GM12878 (cell line): ENCODE measurements at regions not wholly inside any gene's neighbourhood (a gene's known extent, or its start where the extent isn't known, plus 50 kb on each side); places are given as distances from the start of the nearest gene placed in this dataset.

Experiments
- ATAC-seq: fragments of 200-7000 bp; cut with Tn5 transposase; 3 replicates; pipeline ENCODE4 v1.9.1; 2020; ENCODE audit warnings: mild to moderate bottlenecking, moderate library complexity
- BruUV-seq: library from RNA; stranded (reverse); fragments of 400-500 nt; replicated peaks from 2 replicates; lab custom pipeline; 2021; lab: Mats Ljungman, UMichigan
- CTCF ChIA-PET: fragments of 300-600 bp; sonication (Branson Sonifier 250); formaldehyde crosslinking; extraction: SDS; loops from one replicate; lab custom pipeline; 2021; ENCODE audit warnings: inconsistent platforms; lab: Yijun Ruan, JAX
- POLR2A ChIA-PET: fragments of 350-600 bp; formaldehyde crosslinking; extraction: SDS; loops from one replicate; lab custom pipeline; 2021; ENCODE audit warnings: inconsistent platforms; lab: Charles Lee
- RAD21 ChIA-PET: fragments of 300-600 bp; sonication (Branson Sonifier 250); formaldehyde crosslinking; loops from one replicate; lab custom pipeline; 2023; ENCODE audit warnings: antibody characterized with exemption; ENCODE audit not compliant: unreplicated experiment; lab: Charles Lee
- SMC1A ChIA-PET: fragments of 300-600 bp; sonication (Branson Sonifier 250); formaldehyde crosslinking; loops from one replicate; lab custom pipeline; 2023; ENCODE audit not compliant: unreplicated experiment, uncharacterized antibody; lab: Charles Lee
- DNase-seq: peaks from one replicate; pipeline ENCODE4 v3.0.0-alpha.2; 2011; ENCODE audit warnings: low read depth, low spot score
- FAIRE-seq: peaks from 3 replicates; lab custom pipeline; 2011; peaks lifted over from hg19 to GRCh38; lab: Jason Lieb, UNC
- H2AFZ ChIP-seq: 2 replicates; pipeline ENCODE4 v1.6.0; 2011; ENCODE audit warnings: low read depth, low read length, control low read depth; ENCODE audit not compliant: control insufficient read depth
- H3K27ac ChIP-seq: 2 replicates; pipeline ENCODE4 v1.5.1; 2011; ENCODE audit warnings: control low read depth; ENCODE audit not compliant: control insufficient read depth, insufficient read depth
- H3K27me3 ChIP-seq, 2 experiments: replicated peaks in 1 of 2; 2 replicates each; pipeline versions ENCODE4 v1.6.0 to v1.6.1; 2011; ENCODE audit warnings: low read length in 1 of 2; ENCODE audit not compliant: control insufficient read depth in 2 of 2, insufficient read depth in 2 of 2
- H3K36me3 ChIP-seq, 2 experiments: 2 replicates each; pipeline ENCODE4 v1.5.1; 2011; ENCODE audit warnings: low read length in 1 of 2; ENCODE audit not compliant: control insufficient read depth in 2 of 2, insufficient read depth in 2 of 2
- H3K4me1 ChIP-seq: 2 replicates; pipeline ENCODE4 v1.6.1; 2011; ENCODE audit warnings: mild to moderate bottlenecking, low read length, moderate library complexity, mixed read lengths; ENCODE audit not compliant: control insufficient read depth, insufficient read depth
- H3K4me2 ChIP-seq: 2 replicates; pipeline ENCODE4 v1.6.0; 2011; ENCODE audit warnings: control low read depth; ENCODE audit not compliant: control insufficient read depth, insufficient read depth
- H3K4me3 ChIP-seq: fragments of 200-600 bp; sonication (generic); 2 replicates; pipeline ENCODE4 v1.5.1; 2016
- H3K79me2 ChIP-seq: 2 replicates; pipeline ENCODE4 v1.6.0; 2011; ENCODE audit warnings: low read length; ENCODE audit not compliant: control insufficient read depth, insufficient read depth
- H3K9ac ChIP-seq: 2 replicates; pipeline ENCODE4 v1.8.0; 2011; ENCODE audit warnings: low read length, control low read depth, mixed read lengths; ENCODE audit not compliant: control insufficient read depth, insufficient read depth
- H3K9me3 ChIP-seq: replicated peaks from 3 replicates; pipeline ENCODE4 v1.5.1; 2011; ENCODE audit warnings: mild to moderate bottlenecking, low read length; ENCODE audit not compliant: control insufficient read depth, insufficient read depth
- H4K20me1 ChIP-seq: 2 replicates; pipeline ENCODE4 v1.6.0; 2011; ENCODE audit not compliant: control insufficient read depth, insufficient read depth
- CEBPB ChIP-seq, 2 experiments: fragments of 150-350 bp in 1 of 2; IDR thresholded peaks; 2 replicates each; pipeline ENCODE4 v1.6.1; 2012 to 2014; ENCODE audit warnings: low read depth in 2 of 2, low read length in 2 of 2, borderline replicate concordance in 1 of 2, inconsistent platforms in 1 of 2
- CREM ChIP-seq: IDR thresholded peaks from 2 replicates; pipeline ENCODE4 v1.6.1; 2014; ENCODE audit warnings: antibody characterized with exemption, low read depth
- ETV6 ChIP-seq, 2 experiments: fragments of 450-650 bp in 1 of 2; IDR thresholded peaks in 1 of 2; conservative IDR thresholded peaks in 1 of 2; 2 replicates each; pipeline ENCODE4 v1.6.1; 2014; ENCODE audit warnings: antibody characterized with exemption in 1 of 2, borderline replicate concordance in 1 of 2, low read depth in 1 of 2, mild to moderate bottlenecking in 1 of 2, moderate library complexity in 1 of 2
- FOXK2 ChIP-seq: fragments of 450-650 bp; IDR thresholded peaks from 2 replicates; pipeline ENCODE4 v1.6.1; 2017; ENCODE audit warnings: mild to moderate bottlenecking, moderate library complexity
- IKZF1 ChIP-seq: fragments of 450-650 bp; conservative IDR thresholded peaks from 2 replicates; pipeline ENCODE4 v1.6.1; 2017; ENCODE audit warnings: antibody characterized with exemption, mild to moderate bottlenecking
- IRF4 ChIP-seq: IDR thresholded peaks from 2 replicates; pipeline ENCODE4 v1.6.1; 2011; ENCODE audit warnings: low read depth, low read length
- KAT2A ChIP-seq: conservative IDR thresholded peaks from 2 replicates; pipeline ENCODE4 v1.6.1; 2011; ENCODE audit warnings: low read depth, low read length; ENCODE audit not compliant: control insufficient read depth
- KDM1A ChIP-seq: fragments of 200-600 bp; sonication (generic); IDR thresholded peaks from 2 replicates; pipeline ENCODE4 v1.6.1; 2016; ENCODE audit warnings: borderline replicate concordance
- NBN ChIP-seq: fragments of 450-650 bp; IDR thresholded peaks from 2 replicates; pipeline ENCODE4 v1.6.1; 2016
- POLR2A ChIP-seq: IDR thresholded peaks from 2 replicates; pipeline ENCODE4 v1.6.1; 2011; ENCODE audit warnings: low read depth, mild to moderate bottlenecking, low read length
- RAD21 ChIP-seq: IDR thresholded peaks from 2 replicates; pipeline ENCODE4 v1.6.1; 2011; ENCODE audit warnings: mild to moderate bottlenecking, low read depth, low read length, moderate library complexity; ENCODE audit not compliant: insufficient read depth
- SIX5 ChIP-seq: IDR thresholded peaks from 2 replicates; pipeline ENCODE4 v1.6.1; 2011; ENCODE audit warnings: mild to moderate bottlenecking, low read depth, low read length, moderate library complexity; ENCODE audit not compliant: severe bottlenecking
- SMAD1 ChIP-seq: fragments of 450-650 bp; IDR thresholded peaks from 2 replicates; pipeline ENCODE4 v1.6.1; 2018; ENCODE audit warnings: mild to moderate bottlenecking, low read depth; ENCODE audit not compliant: partially characterized antibody
- SMC3 ChIP-seq: IDR thresholded peaks from 2 replicates; pipeline ENCODE4 v1.6.1; 2011; ENCODE audit warnings: low read length, improper control_type of control experiment, borderline replicate concordance
- SP1 ChIP-seq: IDR thresholded peaks from one replicate; pipeline ENCODE4 v1.6.1; 2011; ENCODE audit warnings: low read depth, low read length
- WGBS: methylation state at CpG from one replicate; pipeline ENCODE4 v1.1.6; 2016; ENCODE audit warnings: low lambda C conversion rate; ENCODE audit not compliant: insufficient replicate concordance, insufficient coverage; ENCODE audit errors: missing lambda C conversion rate; 5-methylcytosine and 5-hydroxymethylcytosine counted together
- in situ Hi-C: fragments of 300-500 bp; cut with MboI; formaldehyde crosslinking; loops from 9 replicates; pipeline ENCODE4 v1.14.3; 2018; ENCODE audit warnings: mixed read lengths
- intact Hi-C: fragments of 100-400 bp; cut with micrococcal nuclease; formaldehyde crosslinking; loops from one replicate; pipeline ENCODE4 v1.14.2; 2022; ENCODE audit not compliant: unreplicated experiment
- TF ChIP-seq, protein P1 (sequence below): fragments of 450-650 bp; IDR thresholded peaks from 2 replicates; pipeline ENCODE4 v1.6.1; 2017; ENCODE audit warnings: low read depth, mild to moderate bottlenecking, moderate library complexity
- TF ChIP-seq, protein P2 (sequence below): IDR thresholded peaks from 2 replicates; pipeline ENCODE4 v1.6.1; 2012; ENCODE audit warnings: low read length, inconsistent platforms
- TF ChIP-seq, protein P3 (sequence below): fragments of 450-650 bp; IDR thresholded peaks from 2 replicates; pipeline ENCODE4 v1.6.1; 2017; ENCODE audit warnings: mild to moderate bottlenecking
- TF ChIP-seq, protein P4 (sequence below): IDR thresholded peaks from 2 replicates; pipeline ENCODE4 v1.6.1; 2011; ENCODE audit warnings: low read depth, mild to moderate bottlenecking, low read length, moderate library complexity, borderline replicate concordance; ENCODE audit errors: extremely low read depth

DNA sequence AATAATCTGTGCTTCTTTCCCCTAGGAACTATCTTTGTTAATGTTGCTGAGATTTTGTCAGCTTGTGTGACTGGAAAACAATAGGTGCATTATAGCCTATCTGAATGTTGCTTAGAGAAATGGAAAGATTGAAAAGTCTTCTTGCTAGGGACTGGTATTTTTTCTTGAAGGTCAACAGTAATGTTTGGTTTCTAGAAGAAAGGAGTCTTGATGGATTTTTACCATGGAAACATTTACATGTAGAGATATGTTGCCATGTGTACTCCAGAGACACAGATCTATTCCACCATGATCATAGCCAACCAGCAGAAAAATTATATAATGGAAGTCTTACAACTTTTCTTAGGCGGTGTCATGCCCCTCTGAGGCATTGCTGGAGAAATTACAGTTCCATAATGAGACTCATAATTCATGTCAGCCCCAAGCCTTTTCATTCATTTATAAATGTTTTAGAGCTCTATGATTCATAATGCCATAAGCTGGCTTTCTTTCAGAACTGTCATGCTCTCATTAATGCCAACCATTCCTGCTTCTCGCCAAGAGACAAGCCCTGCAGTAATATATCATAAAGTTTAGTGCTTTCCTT, 175.1 kb upstream of the PTPRZ1 start:
- Histone ChIP-seq H3K27ac (no peak overlapping the region), H3K4me3 (no peak overlapping the region), H3K9ac (no peak overlapping the region), H3K79me2 (no peaks in the 10 kb centered on the region), H3K27me3 (no peaks in the 10 kb centered on the region), H2AFZ (no peak overlapping the region), H3K4me2 (no peak overlapping the region), H3K36me3 (no peaks in the 10 kb centered on the region), H3K9me3 (no peaks in the 10 kb centered on the region), H3K4me1 (no peaks in the 10 kb centered on the region), H4K20me1 (no peaks in the 10 kb centered on the region)
- DNase-seq (no peak), FAIRE-seq (no peak), ATAC-seq (no peak)
- ChIA-PET CTCF (no interaction called here), SMC1A (no interaction called here), POLR2A (no interaction called here), RAD21 (no interaction called here)
- TF ChIP-seq CREM (no peak), IKZF1 (no peak), POLR2A (no peak), FOXK2 (no peak), SMAD1 (no peak), SIX5 (no peak), NBN (no peak), SMC3 (no peak), ETV6 (conservative IDR thresholded peaks at IDR 0.05 in 1 of 2, IDR thresholded peaks at IDR 0.05 in 1 of 2; ENCODE audit: borderline replicate concordance in 1 of 2, low read depth in 1 of 2) (no peak), SP1 (no peak), IRF4 (no peak), KAT2A (no peak), RAD21 (no peak), CEBPB (IDR thresholded peaks at IDR 0.05; ENCODE audit: borderline replicate concordance in 1 of 2, low read depth in 2 of 2, low read length in 2 of 2) (no peak), KDM1A (no peak)
- TF ChIP-seq, protein P1, sequence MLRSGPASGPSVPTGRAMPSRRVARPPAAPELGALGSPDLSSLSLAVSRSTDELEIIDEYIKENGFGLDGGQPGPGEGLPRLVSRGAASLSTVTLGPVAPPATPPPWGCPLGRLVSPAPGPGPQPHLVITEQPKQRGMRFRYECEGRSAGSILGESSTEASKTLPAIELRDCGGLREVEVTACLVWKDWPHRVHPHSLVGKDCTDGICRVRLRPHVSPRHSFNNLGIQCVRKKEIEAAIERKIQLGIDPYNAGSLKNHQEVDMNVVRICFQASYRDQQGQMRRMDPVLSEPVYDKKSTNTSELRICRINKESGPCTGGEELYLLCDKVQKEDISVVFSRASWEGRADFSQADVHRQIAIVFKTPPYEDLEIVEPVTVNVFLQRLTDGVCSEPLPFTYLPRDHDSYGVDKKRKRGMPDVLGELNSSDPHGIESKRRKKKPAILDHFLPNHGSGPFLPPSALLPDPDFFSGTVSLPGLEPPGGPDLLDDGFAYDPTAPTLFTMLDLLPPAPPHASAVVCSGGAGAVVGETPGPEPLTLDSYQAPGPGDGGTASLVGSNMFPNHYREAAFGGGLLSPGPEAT, result no peak
- TF ChIP-seq, protein P2, sequence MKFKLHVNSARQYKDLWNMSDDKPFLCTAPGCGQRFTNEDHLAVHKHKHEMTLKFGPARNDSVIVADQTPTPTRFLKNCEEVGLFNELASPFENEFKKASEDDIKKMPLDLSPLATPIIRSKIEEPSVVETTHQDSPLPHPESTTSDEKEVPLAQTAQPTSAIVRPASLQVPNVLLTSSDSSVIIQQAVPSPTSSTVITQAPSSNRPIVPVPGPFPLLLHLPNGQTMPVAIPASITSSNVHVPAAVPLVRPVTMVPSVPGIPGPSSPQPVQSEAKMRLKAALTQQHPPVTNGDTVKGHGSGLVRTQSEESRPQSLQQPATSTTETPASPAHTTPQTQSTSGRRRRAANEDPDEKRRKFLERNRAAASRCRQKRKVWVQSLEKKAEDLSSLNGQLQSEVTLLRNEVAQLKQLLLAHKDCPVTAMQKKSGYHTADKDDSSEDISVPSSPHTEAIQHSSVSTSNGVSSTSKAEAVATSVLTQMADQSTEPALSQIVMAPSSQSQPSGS, result no peak
- TF ChIP-seq, protein P3, sequence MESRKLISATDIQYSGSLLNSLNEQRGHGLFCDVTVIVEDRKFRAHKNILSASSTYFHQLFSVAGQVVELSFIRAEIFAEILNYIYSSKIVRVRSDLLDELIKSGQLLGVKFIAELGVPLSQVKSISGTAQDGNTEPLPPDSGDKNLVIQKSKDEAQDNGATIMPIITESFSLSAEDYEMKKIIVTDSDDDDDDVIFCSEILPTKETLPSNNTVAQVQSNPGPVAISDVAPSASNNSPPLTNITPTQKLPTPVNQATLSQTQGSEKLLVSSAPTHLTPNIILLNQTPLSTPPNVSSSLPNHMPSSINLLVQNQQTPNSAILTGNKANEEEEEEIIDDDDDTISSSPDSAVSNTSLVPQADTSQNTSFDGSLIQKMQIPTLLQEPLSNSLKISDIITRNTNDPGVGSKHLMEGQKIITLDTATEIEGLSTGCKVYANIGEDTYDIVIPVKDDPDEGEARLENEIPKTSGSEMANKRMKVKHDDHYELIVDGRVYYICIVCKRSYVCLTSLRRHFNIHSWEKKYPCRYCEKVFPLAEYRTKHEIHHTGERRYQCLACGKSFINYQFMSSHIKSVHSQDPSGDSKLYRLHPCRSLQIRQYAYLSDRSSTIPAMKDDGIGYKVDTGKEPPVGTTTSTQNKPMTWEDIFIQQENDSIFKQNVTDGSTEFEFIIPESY, result no peak
- TF ChIP-seq, protein P4, sequence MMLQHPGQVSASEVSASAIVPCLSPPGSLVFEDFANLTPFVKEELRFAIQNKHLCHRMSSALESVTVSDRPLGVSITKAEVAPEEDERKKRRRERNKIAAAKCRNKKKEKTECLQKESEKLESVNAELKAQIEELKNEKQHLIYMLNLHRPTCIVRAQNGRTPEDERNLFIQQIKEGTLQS, result no peak
- in situ Hi-C loops (no loop called here), intact Hi-C loops (no loop called here)
- WGBS, result 28% methylated on average over 2 of the region's 2 CpGs
- BruUV-seq, result no TSS peak
